HG02852 (cell line): ENCODE measurements at regions not wholly inside any gene's neighbourhood (a gene's known extent, or its start where the extent isn't known, plus 50 kb on each side); places are given as distances from the start of the nearest gene placed in this dataset.

Experiments
- ATAC-seq: cut with Tn5 transposase; IDR thresholded peaks from one replicate; pipeline ENCODE4 v1.9.1; 2021; ENCODE audit warnings: mild to moderate bottlenecking, moderate library complexity; ENCODE audit not compliant: unreplicated experiment

- no peak for ATAC-seq
These were observed 200.4 kb upstream of the ZFHX3 start for GRCh38 chr16:73248316-73248715.

GRCh38 chr16:73240920-73241319 is 193.0 kb upstream of the ZFHX3 start:
- ATAC-seq = no peak

GRCh38 chr16:73237601-73238000 is 189.7 kb upstream of the ZFHX3 start:
- ATAC-seq = no peak

GRCh38 chr16:73234496-73234895 is 186.6 kb upstream of the ZFHX3 start:
- ATAC-seq = no peak

DNA sequence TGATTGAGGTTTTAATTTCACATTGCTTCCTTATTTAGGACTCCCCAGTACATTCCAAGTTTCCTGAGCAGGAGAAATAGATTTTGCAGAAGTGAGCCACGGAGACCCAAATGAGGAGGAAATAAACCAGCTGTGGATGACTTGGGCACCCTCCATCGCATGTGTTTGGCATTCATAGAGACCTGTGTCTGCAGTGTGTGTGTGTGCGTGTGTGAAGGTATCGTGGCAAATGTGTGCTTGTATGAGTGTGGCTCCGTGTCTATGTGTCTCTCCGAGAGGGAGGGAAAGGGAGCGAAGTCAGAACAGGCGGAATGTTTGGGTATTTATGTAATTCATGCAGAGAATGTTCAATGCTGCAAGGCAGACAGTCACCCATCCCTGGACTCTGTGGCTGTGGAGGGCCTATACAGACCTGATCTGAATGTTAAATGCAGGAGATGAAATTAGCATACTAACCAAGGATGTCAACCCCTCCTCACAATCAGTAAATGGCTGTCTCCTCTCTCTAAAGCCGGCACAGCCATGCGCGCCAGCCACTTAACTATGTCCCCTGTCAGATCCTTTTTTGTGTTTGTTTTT is 186.0 kb upstream of the ZFHX3 start:
- no peak for ATAC-seq

DNA sequence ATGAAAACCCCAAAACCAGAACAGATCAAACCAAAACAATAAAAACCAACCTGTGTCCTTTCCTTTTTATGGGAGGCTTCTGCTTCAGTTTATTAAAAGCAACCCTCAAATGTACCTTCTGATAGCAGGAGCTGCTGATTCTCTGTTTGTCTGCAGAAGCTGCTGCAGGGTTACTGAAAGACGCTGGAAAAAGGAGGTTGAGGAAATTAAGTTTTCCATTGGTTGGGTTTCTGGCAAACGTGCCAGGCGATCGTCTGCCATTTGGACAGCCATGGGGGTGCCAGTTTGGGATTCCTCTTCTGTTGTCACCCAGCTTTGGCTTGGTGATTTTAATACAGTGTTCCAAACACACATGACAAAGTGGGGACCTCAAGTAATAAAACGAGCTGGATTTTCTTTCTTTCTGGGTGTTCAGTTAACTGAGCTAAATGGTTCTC is 185.4 kb upstream of the ZFHX3 start:
- no peak for ATAC-seq

- ATAC-seq = no peak
These were observed 184.8 kb upstream of the ZFHX3 start for GRCh38 chr16:73232555-73233328.

GRCh38 chr16:73231944-73232554 is 184.1 kb upstream of the ZFHX3 start:
- no peak for ATAC-seq

GRCh38 chr16:73231379-73231778 is 183.5 kb upstream of the ZFHX3 start:
- ATAC-seq = no peak

- ATAC-seq = no peak
These were observed 182.7 kb upstream of the ZFHX3 start for GRCh38 chr16:73230651-73231050.

DNA sequence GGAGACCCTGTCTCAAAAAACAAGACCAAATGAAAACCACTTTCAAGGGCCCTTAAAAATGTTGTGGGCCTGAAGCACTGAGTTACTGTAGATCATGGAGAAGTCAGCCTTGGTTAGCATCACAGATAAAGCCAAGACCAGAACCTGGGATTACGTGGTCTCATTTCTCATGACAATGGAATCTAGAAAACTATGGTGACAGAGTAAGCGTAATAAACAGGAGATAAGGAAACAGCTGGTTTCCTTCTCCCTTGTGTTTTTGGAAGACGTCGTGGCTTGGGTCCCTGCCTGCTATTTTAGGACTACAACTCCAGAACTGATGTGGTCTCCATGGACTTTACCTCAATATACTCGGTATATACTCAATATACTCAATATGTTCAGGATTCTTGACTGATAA is 180.7 kb upstream of the ZFHX3 start:
- no peak for ATAC-seq

DNA sequence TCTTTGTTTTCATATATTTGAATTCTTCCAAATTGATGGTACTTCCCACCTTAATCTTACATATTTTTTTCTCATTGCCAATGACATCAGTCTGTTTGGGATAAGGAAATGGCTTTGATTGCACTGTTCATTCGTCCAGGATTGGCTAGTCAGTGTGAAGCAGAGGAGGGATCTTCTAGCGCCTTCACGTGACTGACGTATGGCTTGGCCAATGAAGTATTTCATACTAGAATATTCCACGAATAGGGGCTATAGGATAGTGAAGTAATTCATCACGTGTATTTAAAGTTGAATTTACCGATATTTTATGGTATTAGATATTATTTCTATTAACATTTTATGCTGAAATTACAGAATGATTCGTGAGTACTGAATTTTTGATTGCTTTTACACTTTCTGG is 178.7 kb upstream of the ZFHX3 start:
- ATAC-seq = no peak

DNA sequence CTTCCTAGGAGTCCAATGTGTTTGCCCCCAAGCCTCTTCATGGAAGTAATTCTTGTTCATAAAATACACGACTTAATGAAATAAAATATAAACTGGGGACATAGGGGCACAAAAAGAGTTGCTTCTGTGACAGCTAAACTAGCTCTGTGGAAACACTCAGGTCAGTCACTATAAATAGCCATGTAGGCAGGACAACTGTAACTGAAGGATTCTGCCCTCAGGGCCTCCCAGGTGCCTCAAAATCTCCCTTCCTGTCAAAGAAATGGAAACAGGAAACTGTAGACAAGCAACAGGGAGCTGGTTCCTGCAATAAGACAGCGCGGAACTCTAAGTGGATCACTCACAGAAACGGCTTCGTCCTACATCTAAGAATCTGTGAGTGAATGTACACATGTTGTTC is 178.1 kb upstream of the ZFHX3 start:
- no peak for ATAC-seq

- ATAC-seq = no peak
These were observed 172.9 kb upstream of the ZFHX3 start for GRCh38 chr16:73220836-73221235.

DNA sequence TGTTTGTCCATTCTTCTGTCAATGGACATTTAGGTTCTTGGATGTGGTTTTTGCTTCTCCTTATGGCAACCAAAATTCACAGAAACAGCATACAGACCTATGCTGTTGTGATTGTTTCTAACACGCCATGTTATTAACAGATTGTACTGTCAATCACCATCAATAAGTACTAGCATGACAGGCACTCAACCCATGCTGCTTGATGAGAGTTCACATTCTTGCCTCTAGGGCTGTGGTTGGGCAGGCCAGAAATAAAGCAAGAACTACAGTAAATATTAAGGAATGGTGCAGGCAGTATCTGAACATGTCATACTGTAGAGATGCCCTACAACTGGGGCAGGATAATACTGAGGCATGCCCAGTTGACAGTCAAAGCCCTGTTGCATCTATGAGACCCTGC is 171.2 kb upstream of the ZFHX3 start:
- ATAC-seq = no peak

DNA sequence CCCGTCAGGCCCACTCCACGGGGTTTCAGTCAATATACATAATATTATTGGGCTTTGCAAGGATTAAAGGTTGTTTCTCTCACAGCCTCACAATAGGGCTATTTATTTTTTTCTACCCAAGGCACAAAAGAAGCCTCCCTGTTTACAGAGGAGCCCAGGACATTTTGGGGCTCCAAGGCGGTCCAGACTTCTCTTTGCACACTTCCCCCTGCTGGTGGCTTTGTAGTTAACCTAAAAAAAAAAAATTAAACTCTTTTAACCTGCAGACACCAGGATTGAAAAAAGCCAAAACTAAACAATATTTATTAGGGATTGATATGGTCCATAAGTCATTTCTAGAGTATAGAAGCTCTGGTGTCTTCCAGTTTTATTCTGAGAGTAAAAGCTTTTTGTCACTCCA is 169.7 kb upstream of the ZFHX3 start:
- no peak for ATAC-seq

GRCh38 chr16:73216932-73217331 is 169.0 kb upstream of the ZFHX3 start:
- no peak for ATAC-seq

GRCh38 chr16:73215678-73216377 is 167.9 kb upstream of the ZFHX3 start:
- no peak for ATAC-seq

DNA sequence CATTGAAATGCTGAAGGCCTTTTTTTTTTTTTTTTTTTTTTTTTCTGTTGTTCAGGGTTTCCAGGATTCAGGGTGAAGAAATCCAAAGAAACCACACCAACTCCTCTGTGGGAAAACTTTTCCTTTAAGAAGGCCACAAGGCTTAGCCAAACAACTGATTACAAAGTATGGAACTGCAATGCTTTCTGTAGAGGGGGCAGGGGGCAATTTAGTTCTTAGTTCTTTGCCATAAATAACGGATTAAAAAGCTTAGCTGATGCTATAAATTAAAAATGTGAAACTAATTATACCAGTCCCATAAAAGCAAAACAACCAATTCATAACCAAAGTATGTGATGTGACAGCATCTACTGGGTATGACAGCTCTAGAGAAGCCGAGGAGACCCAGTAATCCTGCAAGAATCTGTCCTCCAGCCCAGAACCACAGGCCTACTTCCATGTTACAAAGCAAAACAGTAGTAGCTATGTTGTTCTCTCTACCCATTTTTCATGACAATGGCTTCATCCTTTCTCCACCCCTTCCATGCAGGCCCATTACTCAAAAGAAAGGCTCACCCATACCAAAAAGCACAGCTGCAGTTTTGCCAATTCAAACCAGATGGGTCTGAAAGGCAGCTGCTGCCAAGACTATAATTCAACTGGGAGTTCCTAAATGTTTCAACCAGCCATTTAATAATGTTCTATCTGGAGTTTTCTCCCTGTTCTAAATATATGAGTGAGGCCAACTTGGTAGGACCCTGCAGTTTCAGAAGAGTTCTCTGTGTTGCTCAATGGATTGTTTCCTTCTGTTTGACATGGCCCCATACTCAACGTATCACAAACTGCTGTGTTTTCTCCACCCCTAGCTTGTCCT is 167.1 kb upstream of the ZFHX3 start:
- no peak for ATAC-seq

DNA sequence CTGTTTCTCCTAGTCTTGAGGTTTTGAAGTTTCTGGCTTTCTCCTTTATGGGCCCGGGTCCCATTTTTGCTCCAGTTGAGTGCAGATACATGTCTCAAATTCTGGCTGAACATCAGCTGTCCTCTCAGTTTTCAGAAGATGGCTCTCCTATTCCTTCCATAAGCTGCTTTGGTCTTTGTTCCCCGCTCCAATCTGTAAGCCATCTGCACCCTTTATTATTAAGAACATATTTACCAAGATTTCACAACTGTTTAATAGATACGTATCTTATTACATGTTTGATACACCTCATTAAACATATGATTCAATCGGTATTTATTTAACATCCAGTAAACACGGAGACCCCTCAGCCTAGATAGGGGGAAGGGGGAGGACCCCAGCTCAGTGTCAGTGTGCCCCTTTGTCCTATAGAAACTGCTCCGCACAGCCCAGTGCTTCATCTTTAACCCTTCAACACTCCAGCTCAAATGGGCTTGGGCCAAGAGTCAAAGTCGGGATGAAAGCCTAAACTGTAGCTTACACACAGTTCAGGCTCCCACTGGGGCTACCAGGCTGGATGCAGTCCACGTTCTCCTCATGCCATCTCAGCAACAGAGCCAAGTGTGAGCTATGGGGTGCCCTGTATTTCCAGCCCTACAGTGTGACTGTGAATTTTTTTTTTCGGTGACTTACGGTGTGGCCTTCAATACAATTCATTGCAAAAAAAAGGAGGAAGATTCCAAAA is 166.0 kb upstream of the ZFHX3 start:
- no peak for ATAC-seq
